Stimulated activated CD8-positive, alpha-beta memory T cell treated with anti-CD3 and anti-CD28 coated beads, Interleukin-12 subunit alpha, Interleukin-12 subunit beta, amount 100 ng/mL, for 24 hours (primary cell): ENCODE measurements at regions not wholly inside any gene's neighbourhood (a gene's known extent, or its start where the extent isn't known, plus 50 kb on each side); places are given as distances from the start of the nearest gene placed in this dataset.

Experiments used
- DNase-seq: peaks from one replicate; pipeline ENCODE4 v3.0.0-alpha.2; 2020; ENCODE audit errors: extremely low read depth

- no peak for DNase-seq
Measured at GRCh38 chr1:91151702-91152101, 129.9 kb upstream of the ZNF644 start.

GRCh38 chr1:91148641-91149069, 126.8 kb upstream of the ZNF644 start:
- DNase-seq, result no peak

DNA sequence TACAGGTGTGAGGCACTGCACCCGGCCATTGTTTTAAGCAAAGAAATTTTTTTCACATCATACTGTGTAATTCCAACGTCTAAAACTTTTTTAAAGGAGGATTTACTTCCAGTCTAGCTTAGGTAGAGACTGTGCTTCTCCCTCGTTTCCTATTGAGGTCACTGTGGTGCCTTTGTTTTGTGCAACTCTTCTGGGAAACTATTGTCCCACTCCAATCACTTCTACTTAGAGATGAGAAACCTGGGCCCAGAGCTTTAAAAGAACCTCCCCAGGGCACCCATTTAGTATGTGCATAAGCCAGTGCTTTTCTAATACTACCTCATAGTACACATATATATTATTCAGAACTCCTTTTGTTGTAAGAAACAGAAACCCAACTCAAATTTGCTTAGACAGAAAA, 120.0 kb upstream of the ZNF644 start:
- no peak for DNase-seq

- DNase-seq, result no peak
Measured at GRCh38 chr1:91138959-91139358, 117.1 kb upstream of the ZNF644 start.

GRCh38 chr1:91137173-91137852, 115.5 kb upstream of the ZNF644 start:
- no peak for DNase-seq

DNA sequence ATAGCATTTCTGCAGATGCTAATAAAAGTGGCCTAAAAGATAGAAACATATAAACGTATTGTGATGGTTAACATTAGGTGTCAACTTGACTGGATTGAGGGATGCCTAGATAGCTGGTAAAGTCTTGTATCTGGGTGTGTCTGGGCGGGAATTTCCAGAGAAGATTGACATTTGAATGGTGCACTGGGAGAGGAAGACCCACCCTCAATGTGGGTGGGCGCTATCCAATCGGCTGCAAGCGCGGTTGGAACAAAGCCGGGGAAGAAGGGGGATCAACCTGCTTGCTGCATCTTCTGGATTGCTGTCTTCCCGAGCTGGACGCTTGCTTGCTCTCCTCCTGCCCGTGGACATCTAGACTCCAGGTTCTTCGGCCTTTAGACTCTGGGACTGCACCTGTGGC, 114.0 kb upstream of the ZNF644 start:
- DNase-seq, result no peak

DNA sequence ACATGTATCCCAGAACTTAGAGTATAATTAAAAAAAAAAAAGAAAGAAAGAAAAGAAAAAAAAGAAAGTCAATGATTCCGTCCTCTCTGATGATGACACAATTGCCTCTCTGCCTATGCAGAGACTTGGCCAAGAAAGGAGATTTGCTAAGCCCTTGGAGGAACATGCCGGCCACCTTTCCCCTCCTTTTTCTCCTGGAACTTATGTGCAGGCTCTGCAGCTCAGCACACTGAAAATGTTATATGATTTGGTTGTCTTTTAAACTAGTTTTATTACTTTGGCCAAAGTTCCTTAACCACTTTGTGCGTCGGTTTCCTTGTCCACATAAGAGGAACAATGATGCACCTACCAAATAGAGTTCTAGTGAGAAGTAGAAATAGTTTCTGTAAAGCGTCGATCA, 111.4 kb upstream of the ZNF644 start:
- no peak for DNase-seq

DNA sequence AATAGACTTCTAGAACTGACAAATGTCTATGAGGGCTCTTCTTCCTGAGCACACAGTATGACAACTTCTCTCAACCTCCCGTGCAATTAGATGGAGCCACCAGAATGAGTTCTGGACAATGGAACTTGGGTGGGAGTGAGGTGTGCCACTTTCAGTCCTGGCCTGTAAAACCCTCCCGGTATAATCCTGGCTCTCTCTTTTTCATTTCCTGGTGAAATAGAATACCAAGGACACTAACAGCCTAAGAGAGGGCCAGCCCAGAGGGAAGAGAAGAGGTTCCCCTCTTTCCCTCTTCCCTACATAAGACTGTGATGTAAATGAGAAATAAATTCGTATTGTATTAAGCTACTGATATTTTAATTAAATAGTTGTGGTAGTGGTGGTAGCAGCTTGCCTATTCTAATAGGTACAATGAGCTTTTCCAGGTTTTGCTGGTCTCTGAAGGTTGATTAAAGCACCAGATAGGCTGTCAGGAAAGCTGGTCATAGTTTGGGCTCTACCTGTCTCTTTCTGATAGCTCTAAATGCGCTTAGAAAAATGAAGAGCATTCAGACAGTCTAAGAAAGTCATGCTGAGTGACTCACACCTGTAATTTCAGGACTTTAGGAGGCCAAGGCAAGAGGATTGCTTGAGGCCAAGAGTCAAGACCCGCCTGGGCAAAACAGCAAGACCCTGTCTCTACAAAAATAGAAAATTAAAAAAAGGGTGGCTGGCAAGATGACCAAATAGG, 108.6 kb upstream of the ZNF644 start:
- DNase-seq, result no peak

- no peak for DNase-seq
Measured at GRCh38 chr1:91129458-91129857, 107.6 kb upstream of the ZNF644 start.

DNA sequence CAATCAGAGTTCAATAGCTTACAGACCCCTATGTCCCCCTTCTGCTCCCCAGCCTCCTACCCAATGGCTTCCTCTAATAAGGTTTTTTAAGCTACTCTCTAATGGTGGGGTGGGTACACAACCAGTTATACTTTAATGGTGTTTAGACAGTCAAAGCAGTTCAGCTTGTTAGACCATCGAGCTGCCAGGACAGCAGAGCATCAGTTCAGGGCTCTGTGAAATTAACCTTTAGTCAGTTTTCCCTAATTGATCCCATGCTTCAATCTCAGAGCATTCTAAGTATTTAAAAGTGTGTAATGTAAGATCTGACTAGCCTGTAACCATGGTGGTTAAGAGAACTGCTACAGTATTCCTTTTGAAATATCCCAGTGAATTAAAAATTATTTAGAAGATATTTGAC, 107.2 kb upstream of the ZNF644 start:
- no peak for DNase-seq

GRCh38 chr1:91124989-91125417, 103.2 kb upstream of the ZNF644 start:
- no peak for DNase-seq

DNA sequence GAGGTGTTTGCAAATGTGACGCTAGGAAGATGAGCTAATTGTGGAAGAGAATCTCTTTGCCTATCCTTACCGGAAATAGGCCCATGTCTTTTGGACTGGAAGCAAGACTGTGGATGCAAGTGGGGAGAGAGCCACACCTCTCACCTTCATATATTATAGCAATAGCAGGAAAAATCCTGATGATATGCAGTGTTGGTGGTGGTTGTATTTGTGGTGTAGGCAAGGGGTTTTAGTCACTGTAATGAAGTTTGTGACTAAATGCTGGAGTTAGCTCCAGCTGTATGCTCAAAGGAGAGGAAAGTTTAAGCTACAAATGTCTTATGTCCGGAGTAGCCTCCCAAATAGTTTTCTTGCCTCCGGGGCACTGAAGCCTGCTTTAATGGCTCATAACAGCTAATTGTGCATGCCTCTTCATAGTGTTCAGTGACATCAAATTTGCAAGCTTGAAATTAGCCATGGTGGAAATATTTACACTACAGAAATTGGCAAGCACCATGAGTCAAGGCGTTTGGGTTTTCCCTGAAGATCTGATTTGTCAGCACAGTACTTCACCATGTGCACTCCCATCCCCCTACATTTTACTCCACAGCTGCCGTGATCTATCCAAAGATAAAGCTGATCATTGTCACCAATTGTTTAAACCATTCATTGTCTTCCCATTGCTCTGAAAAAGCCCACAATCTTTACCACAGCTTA, 102.6 kb upstream of the ZNF644 start:
- DNase-seq, result no peak

GRCh38 chr1:91123773-91124172, 101.9 kb upstream of the ZNF644 start:
- DNase-seq, result no peak

- DNase-seq, result no peak
Measured at GRCh38 chr1:91123319-91123718, 101.5 kb upstream of the ZNF644 start.

DNA sequence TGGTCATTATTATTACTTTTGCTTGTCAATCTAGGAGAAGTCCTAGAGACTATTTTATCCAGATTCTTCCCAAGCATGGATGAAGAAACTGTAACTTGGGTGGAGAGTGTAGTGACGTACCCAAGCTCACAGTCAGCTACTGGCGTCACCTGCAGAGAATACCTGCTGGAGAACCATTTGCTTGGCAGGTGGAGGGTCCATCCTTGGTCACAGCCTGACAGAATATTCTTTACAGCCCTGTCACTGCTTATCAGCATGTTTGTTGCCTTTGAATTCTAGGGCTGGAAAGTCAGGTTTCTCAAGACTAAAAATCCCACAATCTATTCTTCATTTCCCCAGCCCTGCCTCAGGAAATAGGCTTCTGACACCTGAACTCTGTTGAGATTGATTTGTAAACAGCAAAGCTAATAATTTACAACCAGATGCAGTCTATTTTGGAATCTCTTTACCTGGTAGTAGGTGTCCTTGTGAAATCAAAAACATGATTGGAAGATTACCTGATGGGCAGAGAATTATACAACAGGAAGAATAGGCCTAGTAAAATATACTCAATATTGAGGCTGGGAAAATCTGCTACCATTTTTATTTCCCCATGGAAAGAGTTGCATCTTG, 100.4 kb upstream of the ZNF644 start:
- DNase-seq, result no peak

DNA sequence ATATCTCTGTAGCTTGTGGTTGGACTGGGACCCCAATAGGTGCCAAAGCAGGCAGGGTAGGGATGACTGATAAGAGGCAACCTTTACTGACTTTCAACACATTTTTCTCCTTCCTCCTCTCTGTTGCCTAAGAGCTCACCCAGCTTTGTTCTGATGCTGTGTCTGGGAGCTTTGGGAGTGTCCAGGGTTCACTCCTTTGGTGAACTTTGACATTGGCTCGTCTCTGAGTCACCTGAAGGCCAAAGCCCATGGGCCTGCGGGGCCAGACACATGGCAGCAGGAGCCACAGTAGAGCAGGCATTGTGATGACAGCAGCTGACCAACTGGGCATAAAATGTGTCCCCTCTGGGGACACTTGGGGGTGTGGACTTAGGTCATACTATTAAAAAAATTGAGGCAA, 99.5 kb upstream of the ZNF644 start:
- no peak for DNase-seq

DNA sequence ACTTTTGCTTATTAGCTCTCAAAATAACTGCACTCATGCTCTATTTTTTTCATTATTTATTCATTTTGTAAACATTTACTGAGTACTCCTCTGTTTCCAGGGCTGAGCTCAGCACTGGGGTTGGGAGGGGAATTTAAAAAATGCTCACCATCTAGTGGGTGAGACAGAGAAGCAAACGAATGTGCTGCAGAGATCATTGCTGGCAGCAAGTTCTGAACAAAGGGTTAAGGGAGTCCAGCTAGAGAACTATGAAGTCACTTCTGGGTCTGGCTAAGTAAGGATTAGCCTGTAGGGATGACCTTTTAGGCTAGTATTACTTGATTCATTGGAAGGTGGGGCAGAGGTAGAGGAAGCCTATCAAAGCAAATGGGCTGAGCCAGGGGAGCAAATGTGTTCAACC, 99.1 kb upstream of the ZNF644 start:
- no peak for DNase-seq

DNA sequence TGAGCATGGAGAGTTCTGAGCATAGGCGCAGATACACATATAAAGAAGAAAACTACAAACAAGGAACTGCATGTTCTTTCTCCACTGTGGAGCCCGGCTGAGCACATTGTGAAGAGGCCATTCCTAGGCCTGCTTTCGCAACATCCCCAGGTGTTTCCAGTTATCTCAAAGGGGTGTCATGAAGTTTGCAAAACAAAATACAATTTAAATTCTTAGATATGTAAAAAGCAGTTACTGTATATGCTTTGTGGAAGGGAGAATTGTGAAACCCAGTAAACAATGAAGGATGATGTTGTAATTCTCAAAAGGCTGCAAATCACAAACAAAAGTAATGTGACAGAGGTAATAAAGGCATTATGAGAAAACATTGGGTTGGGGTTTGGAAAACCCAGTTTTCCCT, 98.6 kb upstream of the ZNF644 start:
- DNase-seq, result no peak

DNA sequence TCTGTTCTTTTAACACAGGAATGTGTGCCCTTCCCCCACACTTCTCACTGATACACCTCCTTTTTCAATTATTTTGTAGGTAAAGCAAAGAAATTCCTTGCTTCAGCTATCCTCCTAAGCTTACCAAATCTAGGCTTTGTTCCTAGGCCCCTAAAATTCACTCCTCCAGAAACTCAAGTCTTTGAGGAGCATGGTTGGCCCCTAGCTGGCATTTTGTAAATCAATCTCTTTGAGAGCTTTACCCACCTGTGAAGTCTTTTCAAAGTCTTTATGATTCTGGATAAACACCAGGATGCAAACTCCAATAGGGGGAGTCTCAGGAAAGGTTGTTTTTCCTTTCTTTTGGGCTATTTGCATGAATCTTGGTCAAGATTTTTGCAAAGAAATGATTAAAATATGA, 82.9 kb upstream of the ZNF644 start:
- no peak for DNase-seq

DNA sequence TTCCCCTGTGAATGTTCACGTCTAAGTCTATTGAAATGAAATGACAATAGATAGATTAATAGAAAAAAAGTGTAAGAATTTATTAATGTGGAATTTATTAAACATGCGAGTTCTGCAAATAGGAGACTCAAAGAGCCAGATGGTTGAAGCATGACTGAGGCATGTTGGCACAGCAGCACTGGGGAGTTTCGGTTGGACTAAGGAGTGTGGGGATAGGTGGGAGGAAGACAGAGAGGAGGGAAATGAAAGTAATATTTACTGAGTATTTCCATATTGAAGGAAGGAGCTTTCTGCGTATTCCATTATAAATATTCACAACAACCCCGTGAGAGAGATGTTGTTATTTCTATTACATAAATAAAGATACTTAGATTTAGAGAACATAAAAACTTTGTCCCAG, 79.5 kb upstream of the ZNF644 start:
- no peak for DNase-seq

- no peak for DNase-seq
Measured at GRCh38 chr1:91099746-91100621, 78.1 kb upstream of the ZNF644 start.
